Neural cell (in vitro differentiated cells): ENCODE measurements at regions not wholly inside any gene's neighbourhood (a gene's known extent, or its start where the extent isn't known, plus 50 kb on each side); places are given as distances from the start of the nearest gene placed in this dataset.

Experiments
- H2AFZ ChIP-seq: fragments of 200-600, 300-800 bp; sonication (generic), shearing (Covaris generic); 2 replicates; pipeline ENCODE4 v1.6.0; 2014; ENCODE audit warnings: low read depth, mild to moderate bottlenecking, antibody characterized with exemption, low read length, moderate library complexity
- H3F3A ChIP-seq: fragments of 200-600 bp; shearing (Covaris generic); 2 replicates; pipeline ENCODE4 v1.6.1; 2016; ENCODE audit warnings: mild to moderate bottlenecking, moderate library complexity, mixed read lengths, antibody characterized with exemption, low read length; ENCODE audit not compliant: insufficient read depth, poor library complexity, severe bottlenecking
- H3K27ac ChIP-seq: fragments of 200-600, 300-800 bp; sonication (generic), shearing (Covaris generic); 2 replicates; pipeline ENCODE4 v1.5.1; 2014; ENCODE audit warnings: mild to moderate bottlenecking, low read length, moderate library complexity
- H3K27me3 ChIP-seq: fragments of 300-800, 200-600 bp; sonication (generic), shearing (Covaris generic); 2 replicates; pipeline ENCODE4 v1.6.0; 2014; ENCODE audit warnings: mild to moderate bottlenecking, low read depth, low read length, moderate library complexity; ENCODE audit not compliant: insufficient read depth
- H3K36me3 ChIP-seq: fragments of 300-800, 200-600 bp; sonication (generic), shearing (Covaris generic); 2 replicates; pipeline ENCODE4 v1.5.1; 2014; ENCODE audit warnings: mild to moderate bottlenecking, antibody characterized with exemption, low read length, moderate library complexity; ENCODE audit not compliant: insufficient read depth
- H3K4me2 ChIP-seq: fragments of 300-800, 200-600 bp; sonication (generic), shearing (Covaris generic); 2 replicates; pipeline ENCODE4 v1.6.0; 2014; ENCODE audit warnings: mild to moderate bottlenecking, low read length
- H3K4me3 ChIP-seq: fragments of 300-800, 200-600 bp; sonication (generic), shearing (Covaris generic); 2 replicates; pipeline ENCODE4 v1.5.1; 2014; ENCODE audit warnings: mild to moderate bottlenecking, low read length, moderate library complexity
- H3K79me2 ChIP-seq: fragments of 200-600 bp; shearing (Covaris generic); replicated peaks from 2 replicates; pipeline ENCODE4 v1.6.0; 2014; ENCODE audit warnings: mild to moderate bottlenecking, low read length, moderate library complexity; ENCODE audit not compliant: insufficient read depth
- H3K9ac ChIP-seq: fragments of 300-800, 200-600 bp; sonication (generic), shearing (Covaris generic); 2 replicates; pipeline ENCODE4 v1.6.1; 2016; ENCODE audit warnings: mild to moderate bottlenecking, low read length, mixed read lengths
- H3K9me2 ChIP-seq: fragments of 200-600 bp; shearing (Covaris generic); 2 replicates; pipeline ENCODE4 v1.6.1; 2016; ENCODE audit warnings: mild to moderate bottlenecking, low read length, mixed read lengths; ENCODE audit not compliant: insufficient read depth
- H3K9me3 ChIP-seq: fragments of 200-600, 300-800 bp; sonication (generic), shearing (Covaris generic); 2 replicates; pipeline ENCODE4 v1.6.1; 2016; ENCODE audit warnings: mild to moderate bottlenecking, mixed run types, low read length, moderate library complexity, mixed read lengths
- H4K20me1 ChIP-seq: fragments of 200-600 bp; shearing (Covaris generic); 2 replicates; pipeline ENCODE4 v1.6.1; 2016; ENCODE audit warnings: mild to moderate bottlenecking, mixed run types; ENCODE audit not compliant: insufficient read depth
- CTCF ChIP-seq: fragments of 450-650 bp; IDR thresholded peaks from 2 replicates; pipeline ENCODE4 v1.5.1; 2014; ENCODE audit warnings: antibody characterized with exemption, mild to moderate bottlenecking, moderate library complexity; ENCODE audit not compliant: poor library complexity, severe bottlenecking
- EP300 ChIP-seq: fragments of 450-650 bp; conservative IDR thresholded peaks from 2 replicates; pipeline ENCODE4 v1.6.1; 2014; ENCODE audit warnings: antibody characterized with exemption, mild to moderate bottlenecking, moderate library complexity; ENCODE audit not compliant: poor library complexity, severe bottlenecking
- EZH2 ChIP-seq: fragments of 200-600, 300-800 bp; shearing (Covaris generic), sonication (generic); IDR thresholded peaks from 2 replicates; pipeline ENCODE4 v1.6.1; 2014; ENCODE audit warnings: antibody characterized with exemption, low read length, borderline replicate concordance, mild to moderate bottlenecking; ENCODE audit not compliant: insufficient read depth, poor library complexity, severe bottlenecking
- MXI1 ChIP-seq: fragments of 450-650 bp; conservative IDR thresholded peaks from 2 replicates; pipeline ENCODE4 v1.6.1; 2014; ENCODE audit warnings: antibody characterized with exemption, mild to moderate bottlenecking; ENCODE audit not compliant: poor library complexity, severe bottlenecking
- POLR2AphosphoS5 ChIP-seq: IDR thresholded peaks from 2 replicates; pipeline ENCODE4 v1.6.1; 2012
- RAD21 ChIP-seq: fragments of 450-650 bp; conservative IDR thresholded peaks from 2 replicates; pipeline ENCODE4 v1.6.1; 2014; ENCODE audit warnings: antibody characterized with exemption, mild to moderate bottlenecking, moderate library complexity
- SMC3 ChIP-seq: fragments of 450-650 bp; conservative IDR thresholded peaks from 2 replicates; pipeline ENCODE4 v1.6.1; 2014; ENCODE audit warnings: antibody characterized with exemption, mild to moderate bottlenecking, moderate library complexity; ENCODE audit not compliant: poor library complexity
- TAF1 ChIP-seq: IDR thresholded peaks from 2 replicates; pipeline ENCODE4 v1.6.1; 2012; ENCODE audit warnings: low read depth
- TF ChIP-seq, protein P1 (sequence below): IDR thresholded peaks from 2 replicates; pipeline ENCODE4 v1.6.1; 2012; ENCODE audit warnings: borderline replicate concordance

DNA sequence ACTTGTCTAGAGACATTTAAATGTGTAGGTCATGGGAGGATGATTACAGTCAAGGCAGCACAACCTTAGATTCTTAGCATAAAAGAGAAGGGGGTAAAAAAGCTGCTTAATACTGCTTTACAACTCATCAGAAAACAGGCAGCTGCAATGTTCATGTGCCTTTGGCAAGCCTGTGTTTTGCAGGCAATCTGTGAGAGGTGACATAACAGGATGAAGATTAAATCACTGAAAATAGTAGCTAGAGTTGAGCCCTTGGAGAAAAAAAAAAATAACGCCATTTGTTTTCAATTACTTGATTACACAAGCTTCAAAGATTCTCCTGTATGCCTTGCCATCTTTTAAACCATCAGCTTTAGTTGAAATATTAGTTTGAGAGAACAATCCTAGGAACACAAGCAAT is 847.6 kb upstream of the LCORL start:
- Histone ChIP-seq H3F3A (no peaks in the 10 kb centered on the region), H3K9me2 (no peaks in the 10 kb centered on the region), H3K9ac (no peak overlapping the region), H2AFZ (no peak overlapping the region), H3K9me3 (no peaks in the 10 kb centered on the region), H3K4me3 (no peak overlapping the region), H3K27me3 (no peaks in the 10 kb centered on the region), H4K20me1 (no peaks in the 10 kb centered on the region), H3K79me2 (no peaks in the 10 kb centered on the region), H3K4me2 (no peak overlapping the region), H3K27ac (no peak overlapping the region), H3K36me3 (no peaks in the 10 kb centered on the region)
- TF ChIP-seq EP300 (no peak), TAF1 (no peak), SMC3 (no peak), RAD21 (no peak), MXI1 (no peak), POLR2AphosphoS5 (no peak), EZH2 (no peak), CTCF (no peak)
- TF ChIP-seq, protein P1, sequence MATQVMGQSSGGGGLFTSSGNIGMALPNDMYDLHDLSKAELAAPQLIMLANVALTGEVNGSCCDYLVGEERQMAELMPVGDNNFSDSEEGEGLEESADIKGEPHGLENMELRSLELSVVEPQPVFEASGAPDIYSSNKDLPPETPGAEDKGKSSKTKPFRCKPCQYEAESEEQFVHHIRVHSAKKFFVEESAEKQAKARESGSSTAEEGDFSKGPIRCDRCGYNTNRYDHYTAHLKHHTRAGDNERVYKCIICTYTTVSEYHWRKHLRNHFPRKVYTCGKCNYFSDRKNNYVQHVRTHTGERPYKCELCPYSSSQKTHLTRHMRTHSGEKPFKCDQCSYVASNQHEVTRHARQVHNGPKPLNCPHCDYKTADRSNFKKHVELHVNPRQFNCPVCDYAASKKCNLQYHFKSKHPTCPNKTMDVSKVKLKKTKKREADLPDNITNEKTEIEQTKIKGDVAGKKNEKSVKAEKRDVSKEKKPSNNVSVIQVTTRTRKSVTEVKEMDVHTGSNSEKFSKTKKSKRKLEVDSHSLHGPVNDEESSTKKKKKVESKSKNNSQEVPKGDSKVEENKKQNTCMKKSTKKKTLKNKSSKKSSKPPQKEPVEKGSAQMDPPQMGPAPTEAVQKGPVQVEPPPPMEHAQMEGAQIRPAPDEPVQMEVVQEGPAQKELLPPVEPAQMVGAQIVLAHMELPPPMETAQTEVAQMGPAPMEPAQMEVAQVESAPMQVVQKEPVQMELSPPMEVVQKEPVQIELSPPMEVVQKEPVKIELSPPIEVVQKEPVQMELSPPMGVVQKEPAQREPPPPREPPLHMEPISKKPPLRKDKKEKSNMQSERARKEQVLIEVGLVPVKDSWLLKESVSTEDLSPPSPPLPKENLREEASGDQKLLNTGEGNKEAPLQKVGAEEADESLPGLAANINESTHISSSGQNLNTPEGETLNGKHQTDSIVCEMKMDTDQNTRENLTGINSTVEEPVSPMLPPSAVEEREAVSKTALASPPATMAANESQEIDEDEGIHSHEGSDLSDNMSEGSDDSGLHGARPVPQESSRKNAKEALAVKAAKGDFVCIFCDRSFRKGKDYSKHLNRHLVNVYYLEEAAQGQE, result no peak

DNA sequence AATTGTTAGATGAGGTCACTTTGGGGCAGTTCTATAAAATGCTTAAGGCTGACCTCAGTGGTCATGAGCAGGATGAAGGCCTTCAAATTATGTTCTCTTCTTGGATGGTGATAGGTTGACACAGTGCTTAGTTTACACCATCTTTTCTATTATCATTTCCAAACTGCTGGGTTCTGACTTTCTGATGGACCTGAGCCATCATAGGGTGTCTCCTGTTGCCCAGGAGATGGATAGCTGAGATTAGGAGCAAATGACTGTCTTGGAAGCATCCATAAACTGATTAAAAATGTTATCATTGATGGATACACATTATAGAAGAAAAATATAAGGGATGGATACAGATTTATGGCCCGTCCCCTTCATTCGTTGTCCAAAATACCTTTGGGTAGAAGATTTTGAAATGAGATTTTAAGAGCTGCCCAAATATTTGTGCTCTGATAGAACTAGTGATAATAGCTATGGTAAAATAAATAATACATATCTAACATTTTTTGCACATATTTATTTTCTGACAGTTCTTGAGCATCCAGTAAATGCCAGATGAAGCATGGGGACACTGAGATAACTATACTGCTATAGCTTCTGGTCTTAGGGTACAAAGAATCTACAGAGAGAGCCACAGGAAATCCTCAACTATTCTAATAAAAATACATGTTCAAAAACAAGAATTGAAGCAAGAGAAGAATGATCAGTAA is 839.4 kb upstream of the LCORL start:
- TF ChIP-seq MXI1 (no peak), SMC3 (no peak), RAD21 (no peak)
- Histone ChIP-seq H3K27ac (no peak overlapping the region), H3K36me3 (no peaks in the 10 kb centered on the region), H3K9ac (no peak overlapping the region), H3K79me2 (no peaks in the 10 kb centered on the region), H3K4me3 (no peak overlapping the region), H3F3A (no peaks in the 10 kb centered on the region), H4K20me1 (no peaks in the 10 kb centered on the region), H3K9me2 (no peaks in the 10 kb centered on the region), H3K9me3 (no peaks in the 10 kb centered on the region), H3K4me2 (no peak overlapping the region), H3K27me3 (no peaks in the 10 kb centered on the region), H2AFZ (no peak overlapping the region)
